ENCODE measurements at regions not wholly inside any gene's neighbourhood (a gene's known extent, or its start where the extent isn't known, plus 50 kb on each side); places are given as distances from the start of the nearest gene placed in this dataset.
"Not testable (repeated sequence)": the region's sequence is repeated elsewhere in the genome, so short reads cannot be mapped to it uniquely, and the experiment has no call there.

DNA sequence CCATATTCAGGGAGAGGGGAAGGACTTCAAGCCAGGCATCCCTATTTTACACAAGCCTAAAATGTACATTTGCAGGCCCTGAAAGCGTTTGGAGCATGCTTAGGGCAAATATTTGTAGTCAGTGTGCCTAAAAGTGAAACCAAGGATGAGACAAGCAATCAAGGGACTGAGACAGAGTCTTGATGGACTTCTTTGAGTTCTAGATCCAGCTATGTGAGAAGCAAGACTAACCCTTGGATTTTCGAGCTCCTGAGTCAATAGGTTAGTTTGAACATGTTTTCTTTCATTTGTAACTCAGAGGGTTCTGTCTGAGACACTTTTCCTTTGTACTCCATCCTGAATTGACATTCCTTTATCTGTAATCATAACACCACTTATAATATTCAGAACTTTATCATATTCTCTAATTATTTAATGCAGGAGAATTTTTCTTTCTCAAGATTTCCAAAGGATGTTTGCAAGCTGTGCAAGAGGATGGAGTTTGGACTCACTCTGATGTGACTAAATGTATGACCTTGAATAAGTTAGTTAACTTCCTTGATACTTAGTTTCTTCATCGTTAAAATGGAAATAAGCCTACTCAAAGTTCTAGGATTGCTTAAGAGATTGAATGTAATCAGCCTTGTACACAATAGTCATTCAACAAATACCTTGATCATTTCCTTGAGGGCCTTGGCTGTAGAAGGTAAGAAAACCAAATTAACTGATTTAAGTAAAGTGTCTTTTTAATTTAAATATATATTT lies 1237.8 kb upstream of the ZEB2 start:
- no peak for DNase-seq (ENCODE audit: low read depth in 2 of 2)

DNA sequence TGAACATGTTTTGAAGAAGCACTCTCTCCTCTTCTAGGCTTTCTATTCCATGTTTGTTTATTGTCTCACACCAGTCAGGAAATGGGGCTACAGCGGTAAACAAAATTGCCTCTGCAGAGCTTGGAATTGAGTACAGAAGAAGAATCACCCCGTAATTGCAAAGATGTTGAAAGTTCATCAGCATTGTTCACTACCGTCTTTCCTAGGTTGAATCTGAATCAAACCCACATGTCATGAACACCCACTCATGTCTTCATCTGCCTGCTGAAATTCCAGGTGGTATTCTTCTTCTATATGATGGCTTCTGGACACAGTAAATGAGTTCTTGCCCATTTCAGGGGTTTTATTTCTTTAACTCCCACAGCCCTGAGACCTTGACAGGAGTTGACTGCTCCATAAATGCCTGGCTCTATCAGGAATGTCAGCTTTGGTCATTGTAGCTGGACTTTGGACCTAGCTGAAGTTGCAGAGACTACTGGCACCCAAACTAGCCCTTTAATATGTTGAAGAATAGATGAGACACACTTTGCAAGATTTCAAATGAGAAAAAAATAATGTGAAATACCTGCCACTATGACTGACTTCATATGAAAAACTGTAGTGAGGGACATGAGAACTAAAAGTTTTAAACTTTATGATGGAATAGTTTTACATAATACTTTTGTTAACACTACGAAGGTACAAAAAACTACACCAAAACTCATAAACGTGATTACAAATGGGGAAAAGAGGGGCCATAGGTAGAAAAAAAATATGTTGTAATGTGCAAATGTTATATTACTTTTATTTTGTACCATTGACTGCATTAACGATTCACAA lies 1235.3 kb upstream of the ZEB2 start:
- DNase-seq (ENCODE audit: low read depth in 2 of 2): no peak

DNA sequence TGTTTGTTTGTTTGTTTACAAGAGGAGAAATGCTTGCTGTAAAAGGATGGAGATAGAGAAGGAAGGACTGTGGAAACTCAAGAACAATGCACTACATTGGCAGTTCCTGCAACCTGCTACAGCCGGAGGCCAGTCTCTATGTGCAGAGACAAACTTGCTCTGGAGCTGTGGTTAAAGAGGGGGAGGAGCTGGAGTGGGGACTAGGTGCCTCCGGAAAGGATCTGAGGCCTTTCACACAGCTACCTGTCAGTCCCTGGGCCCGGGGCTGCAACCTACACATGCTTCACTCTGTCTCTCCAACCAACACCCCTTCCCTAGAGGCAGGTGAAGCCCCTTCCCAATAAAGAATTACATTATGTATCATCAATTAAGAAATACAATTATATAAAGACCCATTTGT lies 1234.0 kb upstream of the ZEB2 start:
- no peak for DNase-seq (ENCODE audit: low read depth in 2 of 2)

DNA sequence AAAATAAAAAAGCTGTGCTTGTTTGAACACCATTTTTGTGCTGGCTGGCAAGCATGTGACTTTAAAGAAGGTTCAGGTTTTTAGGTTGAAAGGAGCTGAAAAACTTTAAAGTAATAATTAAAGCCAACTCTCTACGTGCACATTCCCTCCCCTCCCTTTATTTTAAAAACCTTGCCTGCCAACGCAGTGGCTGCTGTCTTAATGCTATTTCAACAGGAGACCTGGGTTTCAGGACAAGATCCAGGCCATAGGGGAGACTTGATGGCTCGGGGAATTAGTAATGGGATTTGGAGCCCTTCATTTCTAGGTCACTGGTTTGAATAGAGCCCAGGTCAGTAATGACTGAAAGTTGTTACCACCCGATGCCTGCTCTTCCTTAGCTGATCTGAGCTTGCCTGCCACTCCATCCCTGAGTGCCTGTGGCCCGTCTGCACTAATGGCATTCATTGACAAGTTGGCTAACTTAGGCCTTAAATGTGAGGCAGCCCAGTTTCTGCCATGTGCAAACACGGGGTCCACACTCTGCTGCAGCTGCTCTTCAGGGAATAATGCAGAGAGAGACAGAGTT lies 1233.2 kb upstream of the ZEB2 start:
- no peak for DNase-seq (ENCODE audit: low read depth in 2 of 2)

DNA sequence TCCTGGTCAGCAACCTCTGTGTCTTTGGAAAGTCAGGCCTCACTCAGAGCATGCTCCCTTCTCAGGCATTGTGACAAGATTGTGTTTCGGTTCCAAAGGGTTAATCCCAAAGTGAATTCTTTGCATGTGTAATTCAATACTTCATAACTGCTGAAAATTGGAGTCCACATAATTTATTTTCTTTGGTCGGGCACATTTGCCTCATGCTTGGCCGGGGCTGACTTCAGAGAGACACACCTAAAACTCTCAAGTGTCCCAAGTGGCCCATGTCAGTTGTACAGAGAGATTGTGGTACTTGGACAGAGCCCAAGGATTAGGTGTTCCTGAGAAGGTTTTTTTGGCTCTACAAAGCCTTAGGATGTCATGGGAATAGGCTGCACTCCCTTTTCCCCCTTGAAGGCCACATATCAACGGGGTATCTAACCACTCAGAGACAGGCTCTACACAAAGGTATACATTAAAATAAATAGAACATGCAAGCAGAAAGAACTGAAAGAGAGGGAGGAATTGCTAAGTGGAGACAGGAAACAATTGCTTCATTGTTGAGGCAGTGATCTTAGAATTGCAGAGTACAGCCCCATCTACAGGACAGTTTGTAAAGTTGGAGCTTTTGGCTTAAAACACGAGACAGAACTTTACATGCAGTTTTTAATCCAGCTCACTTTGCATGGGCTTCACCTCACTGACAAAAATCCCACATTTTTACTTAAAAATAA lies 1232.3 kb upstream of the ZEB2 start:
- DNase-seq (ENCODE audit: low read depth in 2 of 2): peak; percentile 67 to 69

DNA sequence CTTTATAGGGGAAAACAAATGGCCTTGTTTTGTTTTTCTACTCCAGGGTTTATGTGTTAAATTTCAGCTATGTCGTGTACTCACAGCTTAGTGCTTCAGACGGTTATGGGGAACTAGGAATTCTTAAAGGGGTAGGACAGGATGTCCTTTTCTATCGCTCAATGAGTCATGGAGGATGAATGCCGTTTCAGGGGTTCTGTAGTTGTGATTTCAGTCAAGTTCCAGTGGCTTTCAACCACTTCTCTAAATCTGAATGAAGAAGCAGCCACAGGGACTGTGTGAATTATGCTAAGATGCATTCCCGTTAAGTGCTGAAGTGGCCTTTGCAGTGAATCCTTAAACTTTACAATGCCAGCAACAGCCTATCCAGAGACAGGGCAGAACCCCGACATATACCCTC lies 1231.7 kb upstream of the ZEB2 start:
- no peak for DNase-seq (ENCODE audit: low read depth in 2 of 2)

DNA sequence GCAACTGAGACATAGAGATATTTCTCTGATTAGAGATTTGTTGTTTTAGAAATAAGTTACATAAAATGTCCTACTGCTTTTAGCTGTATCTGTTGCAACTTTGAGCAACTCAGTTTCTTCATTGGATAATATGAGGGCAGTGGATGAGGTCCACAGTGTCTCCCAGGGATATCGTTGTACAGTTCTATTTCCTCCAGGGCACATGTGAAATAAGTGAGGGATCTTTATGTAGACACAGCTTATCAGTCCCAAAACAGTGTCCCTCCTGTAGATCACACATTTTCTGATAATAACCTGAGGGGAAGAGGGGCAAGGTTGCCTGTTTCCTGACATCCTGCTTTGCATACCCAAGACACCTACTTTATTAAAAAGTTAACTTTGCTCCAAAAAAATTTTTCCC lies 1231.2 kb upstream of the ZEB2 start:
- DNase-seq (ENCODE audit: low read depth in 2 of 2): no peak

DNA sequence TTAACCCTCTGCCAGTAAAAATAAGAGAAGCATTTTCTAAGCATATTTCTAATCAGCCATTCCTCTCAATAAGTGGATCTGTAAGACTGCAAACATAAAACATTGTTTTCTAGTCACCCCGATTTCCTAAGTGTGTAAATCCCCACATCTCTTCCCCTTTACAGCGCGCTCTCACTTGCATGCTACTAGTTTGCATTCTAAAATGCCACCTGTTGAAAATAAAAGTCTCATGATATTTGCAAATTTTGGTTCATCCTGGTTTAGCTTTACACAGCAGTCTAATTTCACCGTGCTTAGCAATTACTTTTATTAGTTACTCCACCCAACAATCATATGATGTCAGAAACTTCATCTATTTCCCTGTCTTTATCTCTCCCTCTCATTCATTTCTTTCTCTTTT lies 1230.7 kb upstream of the ZEB2 start:
- no peak for DNase-seq (ENCODE audit: low read depth in 2 of 2)

DNA sequence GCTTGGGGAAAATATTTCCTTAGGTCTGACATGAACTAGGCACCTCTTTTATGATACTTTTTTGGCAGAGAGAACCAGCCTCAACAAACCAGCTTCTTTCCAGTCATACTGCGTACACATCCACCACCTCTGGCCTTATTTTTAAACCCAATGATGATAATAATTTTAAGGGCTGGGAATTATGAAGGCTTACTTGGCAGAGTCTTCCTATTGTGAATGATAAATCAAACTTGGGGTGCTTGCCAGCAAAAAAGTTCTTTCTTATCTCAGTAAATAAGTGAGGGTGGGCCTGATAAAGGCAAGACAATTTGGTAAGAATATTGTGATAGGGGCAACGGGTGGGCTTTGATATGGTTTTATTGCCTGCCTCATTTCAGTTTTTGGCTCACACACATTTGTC lies 1230.2 kb upstream of the ZEB2 start:
- no peak for DNase-seq (ENCODE audit: low read depth in 2 of 2)

DNA sequence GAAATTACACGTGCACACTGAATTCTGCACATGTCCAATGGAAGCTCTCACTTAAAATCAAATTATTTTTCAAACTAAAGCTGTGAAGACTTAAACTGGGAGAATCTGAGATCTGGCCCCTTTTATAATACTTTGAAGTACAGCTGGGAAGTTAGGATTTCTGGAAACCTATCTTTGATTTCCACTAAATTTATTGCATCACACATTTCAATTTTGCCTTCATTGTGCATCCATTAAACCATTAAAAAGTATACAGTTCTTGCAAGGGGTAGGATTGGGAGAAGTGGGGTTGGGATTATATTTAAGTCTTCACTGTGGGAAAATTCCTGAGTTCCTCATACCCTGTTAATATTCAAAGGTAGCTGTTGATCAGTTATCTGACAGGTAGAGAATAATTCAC lies 1229.6 kb upstream of the ZEB2 start:
- DNase-seq (ENCODE audit: low read depth in 2 of 2): no peak

DNA sequence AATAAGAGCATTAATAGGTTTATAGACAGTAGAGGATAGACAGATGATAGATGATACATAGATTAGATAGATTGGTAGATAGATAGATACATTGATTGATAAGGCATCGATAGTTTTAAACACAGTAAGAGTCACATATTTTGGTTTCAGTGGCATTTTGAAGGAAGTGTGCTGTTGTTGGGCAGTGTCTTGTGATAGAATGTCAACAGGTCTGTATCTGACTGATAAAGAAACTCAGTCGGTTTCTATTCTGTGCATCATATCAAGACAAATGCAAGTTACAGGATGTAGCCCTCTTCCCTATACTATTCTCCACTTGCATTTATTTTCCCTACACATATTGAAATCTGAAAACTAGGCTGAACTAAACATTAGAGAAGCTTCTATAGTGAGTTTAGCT lies 1229.0 kb upstream of the ZEB2 start:
- DNase-seq (ENCODE audit: low read depth in 2 of 2): no peak

DNA sequence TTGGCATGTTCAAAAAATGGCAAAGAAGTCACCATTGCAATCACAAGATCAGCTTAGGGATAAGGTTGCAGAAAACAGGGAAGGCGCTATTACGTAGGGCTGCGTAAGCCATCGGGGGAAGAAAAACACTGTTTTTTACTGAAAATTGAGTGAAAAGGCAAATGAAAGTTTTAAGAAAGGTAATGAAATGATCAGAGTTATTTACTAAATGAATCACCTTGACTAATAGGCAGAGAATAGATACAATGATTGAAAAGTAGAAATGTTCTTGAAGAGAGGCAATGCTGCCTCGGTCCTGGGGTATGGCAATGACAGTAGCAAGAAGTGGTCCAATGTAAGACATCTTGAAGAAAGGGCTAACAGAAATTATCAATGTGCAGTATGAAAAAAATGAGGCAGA lies 1227.8 kb upstream of the ZEB2 start:
- DNase-seq (ENCODE audit: low read depth in 2 of 2): no peak

DNA sequence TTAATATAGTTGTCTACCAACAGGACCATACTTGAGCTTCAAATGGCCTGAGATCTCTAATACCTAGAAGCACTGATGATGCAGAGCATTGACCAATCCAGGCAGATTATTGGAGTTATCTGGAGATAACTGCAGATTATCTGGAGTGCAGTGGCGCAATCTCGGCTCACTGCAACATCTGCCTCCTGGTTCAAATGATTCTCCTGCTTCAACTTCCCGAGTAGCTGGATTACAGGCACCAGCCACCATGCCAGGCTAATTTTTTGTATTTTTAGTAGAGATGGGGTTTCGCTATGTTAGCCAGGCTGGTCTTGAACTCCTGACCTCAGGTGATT lies 1225.4 kb upstream of the ZEB2 start:
- DNase-seq (ENCODE audit: low read depth in 2 of 2): not testable (repeated sequence)

DNA sequence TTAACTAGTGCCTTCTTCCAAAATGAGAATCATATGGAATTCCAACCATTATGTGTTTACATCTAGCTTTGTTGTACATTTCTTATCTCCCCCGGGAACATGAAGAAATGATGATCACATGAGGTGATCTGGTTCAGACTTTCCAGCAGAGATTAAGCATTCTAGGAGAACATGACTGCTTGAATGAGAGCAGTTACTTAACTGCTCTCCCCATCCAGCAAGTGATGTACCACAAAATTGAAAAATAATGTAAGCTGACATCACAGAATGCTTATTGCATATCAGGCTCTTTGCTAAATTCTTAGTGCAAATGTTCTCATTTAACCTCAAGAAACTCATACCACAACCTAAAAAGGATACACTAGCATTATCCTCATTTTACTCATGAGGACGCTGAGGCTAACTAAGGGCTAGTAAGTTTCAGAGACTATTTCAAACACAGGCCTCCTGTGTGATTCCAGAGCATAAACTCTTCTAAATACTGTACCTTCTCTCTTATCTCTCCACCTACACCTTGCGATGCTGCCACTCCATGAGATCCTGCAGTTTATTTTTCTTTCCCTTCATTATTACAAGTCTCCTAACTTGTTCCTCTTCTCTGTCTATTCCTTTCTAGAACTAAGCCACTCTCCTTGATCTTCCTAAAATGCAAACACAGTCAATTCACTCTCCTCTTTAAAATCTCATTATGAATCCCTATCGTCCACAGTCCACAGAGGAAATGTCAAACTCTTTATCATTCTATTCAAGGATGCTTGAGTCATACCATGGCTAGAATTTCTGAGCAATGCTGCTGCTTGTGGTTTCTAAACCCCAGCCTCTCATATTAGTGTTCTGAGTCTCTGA lies 1224.8 kb upstream of the ZEB2 start:
- DNase-seq (ENCODE audit: low read depth in 2 of 2): peak; percentile 86

DNA sequence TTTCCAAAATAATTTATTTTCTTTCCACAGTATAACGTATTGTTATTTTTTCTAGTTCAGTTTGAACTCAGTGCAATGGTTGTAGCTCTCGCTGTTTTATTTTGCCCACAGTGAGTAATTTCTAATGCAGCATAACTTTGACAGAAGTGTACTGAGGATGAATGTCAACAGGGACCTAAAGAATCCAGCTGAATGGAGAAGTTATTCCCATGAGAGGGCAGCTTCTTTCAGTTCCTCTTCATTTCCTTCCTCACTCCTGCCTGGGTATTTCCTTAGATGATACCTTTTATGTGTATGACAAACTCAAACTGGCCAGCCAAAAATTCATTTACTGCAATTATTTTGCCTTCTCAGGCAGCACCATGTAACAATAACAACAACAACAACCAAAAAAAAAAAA lies 1223.1 kb upstream of the ZEB2 start:
- DNase-seq (ENCODE audit: low read depth in 2 of 2): no peak

DNA sequence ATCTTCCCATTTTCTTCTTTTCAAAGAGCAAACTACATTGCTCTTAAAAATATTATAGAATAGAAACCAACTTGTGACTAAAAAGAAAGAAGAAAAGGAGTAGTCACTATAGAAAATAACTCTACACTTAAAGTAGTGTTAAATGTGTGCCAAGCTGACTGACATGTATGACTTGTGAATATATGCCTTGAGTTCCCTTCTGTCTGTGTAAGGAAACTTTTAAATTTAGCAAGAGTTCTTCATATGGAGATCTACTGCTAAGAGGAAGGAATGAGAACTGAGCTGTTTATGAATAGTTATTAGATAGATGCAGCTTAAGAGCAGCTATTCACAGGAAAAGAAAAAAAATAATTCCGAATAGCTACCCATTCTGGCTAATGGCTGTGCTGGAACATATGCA lies 1221.7 kb upstream of the ZEB2 start:
- no peak for DNase-seq (ENCODE audit: low read depth in 2 of 2)

DNA sequence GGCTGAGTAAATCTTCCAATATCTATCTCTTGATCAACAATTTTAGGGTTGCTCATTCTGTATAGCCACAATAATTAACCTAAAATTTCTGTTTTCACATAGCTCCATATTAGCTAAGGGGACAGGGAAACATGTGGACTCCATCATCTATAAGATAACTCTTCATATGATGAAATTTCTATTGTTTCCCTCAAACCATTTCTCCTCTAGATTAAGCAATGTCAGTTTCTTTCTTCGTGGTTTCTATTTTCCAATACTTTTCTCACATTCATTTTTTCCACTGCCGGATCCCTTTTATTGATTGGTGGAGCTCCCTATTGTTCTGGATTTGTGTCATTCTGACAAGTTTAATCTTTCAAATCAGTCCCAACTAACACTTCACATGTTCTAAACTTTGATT lies 1221.3 kb upstream of the ZEB2 start:
- DNase-seq (ENCODE audit: low read depth in 2 of 2): no peak

DNA sequence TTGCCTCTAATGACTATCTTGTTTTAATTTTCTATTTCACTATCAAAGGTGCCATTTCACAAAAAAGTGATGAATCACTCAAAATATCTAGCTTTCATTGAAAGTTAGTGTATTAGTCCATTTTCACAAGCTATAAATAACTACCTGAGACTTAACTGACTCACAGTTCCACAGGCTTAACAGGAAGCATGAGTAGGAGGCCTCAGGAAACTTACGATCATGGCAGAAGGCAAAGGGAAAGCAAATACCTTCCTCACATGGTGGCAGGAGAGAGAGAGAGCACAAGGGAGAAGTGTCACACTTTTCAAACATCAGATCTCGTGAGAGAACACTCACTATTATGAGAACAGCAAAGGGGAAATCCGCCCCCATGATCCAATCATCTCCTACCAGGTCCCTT lies 1220.4 kb upstream of the ZEB2 start:
- no peak for DNase-seq (ENCODE audit: low read depth in 2 of 2)

DNA sequence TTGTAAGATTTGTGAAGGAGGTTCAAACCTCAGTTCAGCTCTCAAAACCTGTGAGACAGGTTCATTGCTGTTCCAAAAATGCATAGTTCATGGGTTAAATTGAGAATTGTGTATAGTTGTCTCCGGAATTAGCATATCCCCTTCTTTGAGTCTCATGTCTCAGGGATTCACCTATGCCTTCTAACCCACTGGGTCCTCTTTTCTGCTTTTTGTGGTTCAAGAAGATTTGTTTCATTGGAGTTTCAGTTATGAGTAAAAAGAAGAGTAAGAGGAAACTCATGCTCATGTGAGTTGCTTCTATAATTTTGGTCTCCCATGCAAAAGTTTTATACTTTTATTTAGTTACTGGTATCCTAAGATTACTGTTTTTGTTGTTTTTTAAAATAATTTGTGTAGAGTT lies 1219.8 kb upstream of the ZEB2 start:
- DNase-seq (ENCODE audit: low read depth in 2 of 2): no peak

DNA sequence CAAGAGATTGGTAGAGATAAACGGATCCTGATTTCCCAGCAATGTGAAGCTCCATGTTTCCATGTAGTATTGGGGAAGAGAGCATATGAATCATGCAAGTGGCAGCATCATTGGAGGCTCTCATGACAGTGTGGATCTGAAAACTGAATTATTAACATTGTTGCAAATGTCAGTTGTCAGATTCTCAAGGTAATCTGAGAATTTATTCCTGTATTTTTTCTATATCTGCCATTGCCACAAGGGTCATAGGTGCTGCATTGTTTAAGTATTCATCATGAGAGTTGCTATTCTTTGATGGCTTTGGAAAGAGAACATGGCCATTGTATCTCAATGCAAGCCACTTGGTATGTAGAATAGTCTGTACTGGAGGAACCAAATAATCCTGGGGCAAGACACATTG lies 1217.0 kb upstream of the ZEB2 start:
- DNase-seq (ENCODE audit: low read depth in 2 of 2): no peak

DNA sequence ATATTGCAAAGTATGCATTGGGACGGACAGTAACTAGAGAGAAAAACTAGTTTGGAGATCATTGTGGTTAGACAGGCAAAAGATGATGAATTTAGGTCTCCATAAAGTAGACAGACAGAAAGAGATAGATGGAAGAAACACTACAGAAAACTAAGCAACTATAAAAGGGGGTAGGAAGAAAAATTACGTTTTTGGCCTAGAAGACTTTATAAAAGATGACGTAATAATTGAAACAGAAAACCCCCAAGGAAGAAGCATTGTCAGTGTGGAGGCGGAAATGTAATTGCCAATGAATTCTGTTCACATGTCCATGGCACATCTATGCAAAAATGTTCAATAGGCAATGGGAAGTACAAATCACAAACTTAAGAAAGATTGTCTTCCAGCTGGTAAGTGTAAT lies 1211.5 kb upstream of the ZEB2 start:
- DNase-seq (ENCODE audit: low read depth in 2 of 2): no peak
